ENCODE measurements at regions not wholly inside any gene's neighbourhood (a gene's known extent, or its start where the extent isn't known, plus 50 kb on each side); places are given as distances from the start of the nearest gene placed in this dataset.

DNA sequence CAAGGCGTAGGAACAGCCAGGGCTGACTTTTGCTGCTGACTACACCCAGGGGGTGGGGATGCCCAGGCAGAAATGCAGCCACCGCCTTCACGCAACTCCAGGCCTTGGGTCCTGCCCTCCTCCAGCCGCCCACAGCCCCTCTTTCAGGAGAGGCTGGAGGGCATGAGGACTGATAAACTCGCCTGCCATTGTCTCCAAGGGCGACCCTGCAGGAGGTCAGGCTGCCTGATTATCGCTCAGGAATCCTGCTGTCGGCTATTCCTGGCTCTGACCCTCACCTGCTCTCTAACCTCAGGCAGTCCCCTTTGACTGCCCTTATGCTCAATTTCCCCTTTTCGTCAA lies 62.0 kb upstream of the HDDC2 start:
- in situ Hi-C loops (cut with HindIII; ENCODE audit: low sequenced_read_pairs): no loop called here
- DNase-seq (ENCODE audit: low read depth): no peak
- TF ChIP-seq, protein P1, sequence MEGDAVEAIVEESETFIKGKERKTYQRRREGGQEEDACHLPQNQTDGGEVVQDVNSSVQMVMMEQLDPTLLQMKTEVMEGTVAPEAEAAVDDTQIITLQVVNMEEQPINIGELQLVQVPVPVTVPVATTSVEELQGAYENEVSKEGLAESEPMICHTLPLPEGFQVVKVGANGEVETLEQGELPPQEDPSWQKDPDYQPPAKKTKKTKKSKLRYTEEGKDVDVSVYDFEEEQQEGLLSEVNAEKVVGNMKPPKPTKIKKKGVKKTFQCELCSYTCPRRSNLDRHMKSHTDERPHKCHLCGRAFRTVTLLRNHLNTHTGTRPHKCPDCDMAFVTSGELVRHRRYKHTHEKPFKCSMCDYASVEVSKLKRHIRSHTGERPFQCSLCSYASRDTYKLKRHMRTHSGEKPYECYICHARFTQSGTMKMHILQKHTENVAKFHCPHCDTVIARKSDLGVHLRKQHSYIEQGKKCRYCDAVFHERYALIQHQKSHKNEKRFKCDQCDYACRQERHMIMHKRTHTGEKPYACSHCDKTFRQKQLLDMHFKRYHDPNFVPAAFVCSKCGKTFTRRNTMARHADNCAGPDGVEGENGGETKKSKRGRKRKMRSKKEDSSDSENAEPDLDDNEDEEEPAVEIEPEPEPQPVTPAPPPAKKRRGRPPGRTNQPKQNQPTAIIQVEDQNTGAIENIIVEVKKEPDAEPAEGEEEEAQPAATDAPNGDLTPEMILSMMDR (IDR thresholded peaks at IDR 0.05; ENCODE audit: low read depth, low read length, missing control alignments): no peak
- H3K4me3 ChIP-seq (ENCODE audit: low read depth, low read length): peak overlapping the region; percentile 50

DNA sequence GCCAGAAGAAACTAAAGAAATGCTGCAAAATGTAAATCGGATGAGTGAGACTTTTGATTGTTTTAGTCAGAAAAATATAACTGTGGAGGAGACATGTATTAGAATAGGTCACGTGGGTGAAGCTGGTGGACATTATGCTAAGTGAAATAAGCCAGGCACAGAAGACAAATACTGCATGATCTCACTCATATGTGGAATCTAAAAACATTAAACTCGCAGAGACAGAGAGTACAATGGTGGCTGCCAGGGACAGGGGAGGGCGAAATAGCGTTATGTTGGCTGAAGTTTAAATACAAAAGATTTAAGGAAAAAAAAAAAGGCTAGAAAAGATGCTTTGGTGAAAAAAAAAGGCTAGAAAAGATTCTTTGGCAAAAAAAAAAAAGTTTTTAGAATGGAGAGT lies 63.5 kb upstream of the HDDC2 start:
- DNase-seq (ENCODE audit: low read depth): no peak
- TF ChIP-seq, protein P1 (IDR thresholded peaks at IDR 0.05; ENCODE audit: low read depth, low read length, missing control alignments): no peak
- in situ Hi-C loops (cut with HindIII; ENCODE audit: low sequenced_read_pairs): no loop called here
- no peak overlapping the region for H3K4me3 ChIP-seq (ENCODE audit: low read depth, low read length)

DNA sequence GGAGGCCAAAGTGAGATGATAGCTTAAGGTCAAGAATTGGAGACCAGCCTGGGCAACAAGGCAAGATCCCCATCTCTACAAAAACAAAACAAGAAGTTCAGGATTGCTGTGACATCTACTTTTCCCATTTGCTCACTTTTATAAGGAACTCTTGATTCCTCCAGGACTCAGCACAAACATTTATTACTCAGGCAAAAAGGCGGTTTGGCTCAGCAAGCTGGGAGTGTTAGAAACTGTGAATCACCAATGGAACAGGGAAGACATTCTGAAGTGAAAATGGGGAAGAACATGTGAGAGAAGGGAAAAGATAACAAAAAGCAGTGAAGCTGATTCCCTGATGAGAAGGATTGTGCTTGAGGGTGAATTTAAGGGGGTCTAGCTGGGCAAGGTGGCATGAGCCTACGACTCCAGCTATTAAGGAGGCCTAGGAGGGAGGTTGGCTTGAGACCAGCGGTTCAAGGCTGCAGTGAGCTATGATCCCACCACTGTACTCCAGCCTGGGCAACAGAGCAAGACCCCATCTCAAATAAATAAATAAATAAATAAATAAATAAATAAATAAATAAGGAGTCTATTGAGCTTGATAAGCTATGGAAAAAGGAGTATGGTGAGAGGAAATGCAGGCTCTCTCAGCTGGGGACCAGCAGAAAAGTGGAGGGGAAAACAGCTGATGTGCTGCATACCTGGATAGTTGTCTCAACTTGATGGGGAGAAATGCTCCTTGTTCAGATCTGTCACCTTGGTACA lies 65.4 kb upstream of the HDDC2 start:
- in situ Hi-C loops (cut with HindIII; ENCODE audit: low sequenced_read_pairs): no loop called here
- no peak overlapping the region for H3K4me3 ChIP-seq (ENCODE audit: low read depth, low read length)
- DNase-seq (ENCODE audit: low read depth): no peak
- TF ChIP-seq, protein P1 (IDR thresholded peaks at IDR 0.05; ENCODE audit: low read depth, low read length, missing control alignments): no peak

DNA sequence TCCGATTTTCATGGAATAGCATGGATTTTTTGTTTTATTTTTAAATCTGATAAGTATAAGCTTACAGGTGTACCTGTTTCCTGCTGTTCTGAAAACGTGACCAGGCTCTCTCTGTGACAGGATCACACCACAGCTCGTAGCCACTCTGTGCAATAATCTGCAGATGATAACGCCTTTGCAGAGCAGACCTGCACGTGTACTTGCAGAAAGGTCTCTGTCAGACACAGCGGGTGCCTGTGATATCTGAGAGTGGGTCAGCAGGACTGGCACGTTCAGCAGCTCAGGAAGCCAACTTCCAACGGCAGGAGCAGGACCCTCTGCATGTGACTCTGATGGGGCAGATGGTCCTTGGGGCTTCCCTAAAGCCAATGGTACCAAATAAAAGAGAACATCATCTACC lies 68.6 kb upstream of the HDDC2 start:
- in situ Hi-C loops (cut with HindIII; ENCODE audit: low sequenced_read_pairs): no loop called here
- DNase-seq (ENCODE audit: low read depth): no peak
- TF ChIP-seq, protein P1 (IDR thresholded peaks at IDR 0.05; ENCODE audit: low read depth, low read length, missing control alignments): no peak
- no peak overlapping the region for H3K4me3 ChIP-seq (ENCODE audit: low read depth, low read length)

DNA sequence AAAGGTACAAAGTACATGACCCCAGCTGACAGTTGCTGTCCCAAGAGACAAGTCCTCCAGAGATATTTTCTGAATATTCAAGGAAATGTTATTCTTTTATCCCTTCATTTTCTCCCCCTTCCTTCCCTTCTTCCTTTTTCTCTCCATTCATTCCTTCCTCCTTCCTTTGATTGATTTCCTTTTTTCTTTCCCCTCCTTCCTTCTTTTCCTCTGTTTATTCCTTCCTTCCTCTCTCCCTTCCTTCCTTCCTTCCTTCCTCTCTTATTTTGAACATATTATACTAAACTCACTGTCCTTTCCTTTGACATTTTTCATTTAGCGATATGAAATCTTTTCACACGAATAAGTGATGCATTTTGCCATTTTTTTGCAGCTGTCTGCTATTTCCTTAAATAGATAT lies 73.2 kb upstream of the HDDC2 start:
- no peak overlapping the region for H3K4me3 ChIP-seq (ENCODE audit: low read depth, low read length)
- TF ChIP-seq, protein P1 (IDR thresholded peaks at IDR 0.05; ENCODE audit: low read depth, low read length, missing control alignments): no peak
- in situ Hi-C loops (cut with HindIII; ENCODE audit: low sequenced_read_pairs): no loop called here
- no peak for DNase-seq (ENCODE audit: low read depth)

DNA sequence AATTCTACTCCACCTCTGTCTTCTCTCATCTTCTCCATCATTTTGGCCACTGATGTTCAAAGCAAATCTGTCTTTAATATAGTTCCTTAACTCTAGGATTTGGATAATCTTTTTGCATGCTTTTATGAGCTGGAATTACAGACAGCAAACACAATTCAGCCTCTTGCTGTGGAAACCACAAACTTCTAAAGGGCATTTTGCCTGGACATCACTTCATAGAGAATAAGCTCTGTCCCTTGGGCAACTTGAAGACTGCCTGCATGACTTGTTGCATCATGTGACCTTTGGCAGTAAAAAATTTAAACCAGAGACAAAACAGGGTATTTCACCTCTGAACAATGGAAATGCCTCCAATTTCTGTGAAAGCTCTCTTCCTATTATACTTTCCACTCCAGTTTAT lies 74.1 kb upstream of the HDDC2 start:
- DNase-seq (ENCODE audit: low read depth): no peak
- no peak overlapping the region for H3K4me3 ChIP-seq (ENCODE audit: low read depth, low read length)
- in situ Hi-C loops (cut with HindIII; ENCODE audit: low sequenced_read_pairs): no loop called here
- TF ChIP-seq, protein P1 (IDR thresholded peaks at IDR 0.05; ENCODE audit: low read depth, low read length, missing control alignments): no peak
